HEK293 (cell line): ENCODE measurements at regions not wholly inside any gene's neighbourhood (a gene's known extent, or its start where the extent isn't known, plus 50 kb on each side); places are given as distances from the start of the nearest gene placed in this dataset.

Source experiments
- CTCF ChIA-PET: fragments of 350-600 bp; formaldehyde crosslinking; extraction: SDS; loops from one replicate; lab custom pipeline; 2021; ENCODE audit warnings: antibody characterized with exemption; lab: Yijun Ruan, JAX
- POLR2A ChIA-PET: fragments of 300-600 bp; formaldehyde crosslinking; extraction: SDS; loops from one replicate; lab custom pipeline; 2020; ENCODE audit warnings: antibody characterized with exemption, inconsistent platforms; lab: Yijun Ruan, JAX
- H3K27ac ChIP-seq: fragments of 200-500 bp; sonication (Bioruptor generic); 2 replicates; pipeline ENCODE4 v1.5.1; 2014; ENCODE audit warnings: low read depth, low read length, control low read depth, inconsistent platforms; ENCODE audit errors: extremely low read depth
- H3K36me3 ChIP-seq, 2 experiments: fragments of 200-500 bp in 1 of 2; sonication (Bioruptor generic) in 1 of 2; 1 replicate in 1 of 2; 2 replicates in 1 of 2; pipeline ENCODE4 v1.5.1; 2014 to 2017; ENCODE audit warnings: inconsistent platforms in 2 of 2, low read length in 2 of 2; ENCODE audit not compliant: control insufficient read depth in 2 of 2, insufficient read depth in 1 of 2
- H3K4me1 ChIP-seq: fragments of 200-500 bp; sonication (Bioruptor generic); 2 replicates; pipeline ENCODE4 v1.5.1; 2014; ENCODE audit warnings: mild to moderate bottlenecking, low read length, inconsistent platforms; ENCODE audit not compliant: control insufficient read depth, insufficient read depth
- H3K4me3 ChIP-seq: 2 replicates; pipeline ENCODE4 v1.5.1; 2011; ENCODE audit warnings: low read depth, mild to moderate bottlenecking, control low read depth, low read length, moderate library complexity
- H3K9me3 ChIP-seq: fragments of 200-500 bp; sonication (Bioruptor generic); 2 replicates; pipeline ENCODE4 v1.5.1; 2014; ENCODE audit warnings: low read depth, low read length, inconsistent platforms; ENCODE audit not compliant: control insufficient read depth, insufficient read depth
- BCL6B ChIP-seq: fragments of 450-650 bp; formaldehyde crosslinking; IDR thresholded peaks from 2 replicates; pipeline ENCODE4 v1.5.1; 2017; ENCODE audit warnings: missing biosample characterization, missing genetic modification characterization
- FEZF1 ChIP-seq: fragments of 450-650 bp; formaldehyde crosslinking; IDR thresholded peaks from 2 replicates; pipeline ENCODE4 v1.5.1; 2016; ENCODE audit warnings: missing biosample characterization, missing genetic modification characterization
- HOXD13 ChIP-seq: sonication (generic); formaldehyde crosslinking; IDR thresholded peaks from 2 replicates; pipeline ENCODE4 v1.8.0; 2022; ENCODE audit warnings: missing genetic modification reagents, borderline replicate concordance
- KLF16 ChIP-seq: fragments of 450-650 bp; formaldehyde crosslinking; IDR thresholded peaks from 2 replicates; pipeline ENCODE4 v1.5.1; 2017; ENCODE audit warnings: missing biosample characterization, missing genetic modification characterization
- TCF7L2 ChIP-seq: IDR thresholded peaks from 2 replicates; pipeline ENCODE4 v1.6.1; 2011; ENCODE audit warnings: low read depth, mild to moderate bottlenecking, inconsistent platforms, low read length, moderate library complexity, borderline replicate concordance
- ZBTB17 ChIP-seq: fragments of 450-650 bp; formaldehyde crosslinking; IDR thresholded peaks from 2 replicates; pipeline ENCODE4 v1.5.1; 2016; ENCODE audit warnings: missing biosample characterization, missing genetic modification characterization
- ZNF121 ChIP-seq: fragments of 450-650 bp; formaldehyde crosslinking; IDR thresholded peaks from 2 replicates; pipeline ENCODE4 v1.5.1; 2016; ENCODE audit warnings: missing biosample characterization, missing genetic modification characterization
- ZNF140 ChIP-seq: fragments of 450-650 bp; formaldehyde crosslinking; IDR thresholded peaks from 2 replicates; pipeline ENCODE4 v1.5.1; 2016; ENCODE audit warnings: missing biosample characterization, missing genetic modification characterization
- ZNF202 ChIP-seq: fragments of 450-650 bp; formaldehyde crosslinking; IDR thresholded peaks from 2 replicates; pipeline ENCODE4 v1.5.1; 2016; ENCODE audit warnings: missing biosample characterization, missing genetic modification characterization, borderline replicate concordance
- ZNF223 ChIP-seq: fragments of 450-650 bp; formaldehyde crosslinking; IDR thresholded peaks from 2 replicates; pipeline ENCODE4 v1.5.1; 2016; ENCODE audit warnings: missing biosample characterization, missing genetic modification characterization
- ZNF248 ChIP-seq: fragments of 450-650 bp; formaldehyde crosslinking; IDR thresholded peaks from 2 replicates; pipeline ENCODE4 v1.5.1; 2017; ENCODE audit warnings: missing biosample characterization, missing genetic modification characterization
- ZNF311 ChIP-seq: fragments of 450-650 bp; formaldehyde crosslinking; IDR thresholded peaks from 2 replicates; pipeline ENCODE4 v1.5.1; 2017; ENCODE audit warnings: missing biosample characterization, missing genetic modification characterization, borderline replicate concordance
- ZNF341 ChIP-seq: fragments of 450-650 bp; formaldehyde crosslinking; IDR thresholded peaks from 2 replicates; pipeline ENCODE4; 2016; ENCODE audit warnings: low read depth, missing biosample characterization, missing genetic modification characterization
- ZNF354C ChIP-seq: fragments of 450-650 bp; formaldehyde crosslinking; IDR thresholded peaks from 2 replicates; pipeline ENCODE4 v1.5.1; 2016; ENCODE audit warnings: missing biosample characterization, missing genetic modification characterization, low read depth, borderline replicate concordance
- ZNF423 ChIP-seq: fragments of 450-650 bp; formaldehyde crosslinking; IDR thresholded peaks from 2 replicates; pipeline ENCODE4 v1.5.1; 2016; ENCODE audit warnings: missing biosample characterization, missing genetic modification characterization
- ZNF449 ChIP-seq: fragments of 450-650 bp; formaldehyde crosslinking; IDR thresholded peaks from 2 replicates; pipeline ENCODE4 v1.5.1; 2017; ENCODE audit warnings: missing biosample characterization, mild to moderate bottlenecking, missing genetic modification characterization, moderate library complexity
- ZNF549 ChIP-seq: fragments of 450-650 bp; IDR thresholded peaks from 2 replicates; pipeline ENCODE4 v1.5.1; 2018; ENCODE audit warnings: missing biosample characterization, missing genetic modification characterization, mild to moderate bottlenecking, inconsistent platforms, moderate library complexity
- ZNF555 ChIP-seq: fragments of 450-650 bp; formaldehyde crosslinking; conservative IDR thresholded peaks from 2 replicates; pipeline ENCODE4 v1.5.1; 2017; ENCODE audit warnings: missing biosample characterization, mild to moderate bottlenecking, missing genetic modification characterization, inconsistent platforms
- ZNF600 ChIP-seq: fragments of 450-650 bp; formaldehyde crosslinking; IDR thresholded peaks from 2 replicates; pipeline ENCODE4 v1.5.1; 2016; ENCODE audit warnings: missing biosample characterization, missing genetic modification characterization
- ZNF677 ChIP-seq: fragments of 450-650 bp; IDR thresholded peaks from 2 replicates; pipeline ENCODE4 v1.5.0; 2018; ENCODE audit warnings: missing biosample characterization, mild to moderate bottlenecking, missing genetic modification characterization, moderate library complexity
- TF ChIP-seq, protein P1 (sequence below): fragments of 450-650 bp; formaldehyde crosslinking; IDR thresholded peaks from 2 replicates; pipeline ENCODE4 v1.5.1; 2016; ENCODE audit warnings: missing biosample characterization, missing genetic modification characterization
- TF ChIP-seq, protein P2 (sequence below): fragments of 450-650 bp; formaldehyde crosslinking; IDR thresholded peaks from 2 replicates; pipeline ENCODE4 v1.5.1; 2016; ENCODE audit warnings: missing biosample characterization, missing genetic modification characterization, low read depth
- TF ChIP-seq, protein P3 (sequence below): fragments of 450-650 bp; formaldehyde crosslinking; IDR thresholded peaks from 2 replicates; pipeline ENCODE4 v1.5.1; 2017; ENCODE audit warnings: missing biosample characterization, missing genetic modification characterization

- Histone ChIP-seq H3K4me3 (no peak overlapping the region), H3K4me1 (no peaks in the 10 kb centered on the region), H3K27ac (no peak overlapping the region), H3K9me3 (no peaks in the 10 kb centered on the region), H3K36me3 (no peaks in the 10 kb centered on the region)
- ChIA-PET CTCF (interaction anchor here (1.0 kb wide), 1 partner anchor 322 kb away, joined by 3 read pairs; no protein-coding TSS in a partner anchor), POLR2A (no interaction called here)
- no peak for TF ChIP-seq ZNF121 (tag by site-specific recombination)
- no peak for TF ChIP-seq ZNF248 (tag by site-specific recombination)
- no peak for TF ChIP-seq ZNF549 (tag by site-specific recombination)
- TF ChIP-seq FEZF1: no peak
These were observed 433.0 kb downstream of the PPARGC1A start for GRCh38 chr4:23456864-23457263.

DNA sequence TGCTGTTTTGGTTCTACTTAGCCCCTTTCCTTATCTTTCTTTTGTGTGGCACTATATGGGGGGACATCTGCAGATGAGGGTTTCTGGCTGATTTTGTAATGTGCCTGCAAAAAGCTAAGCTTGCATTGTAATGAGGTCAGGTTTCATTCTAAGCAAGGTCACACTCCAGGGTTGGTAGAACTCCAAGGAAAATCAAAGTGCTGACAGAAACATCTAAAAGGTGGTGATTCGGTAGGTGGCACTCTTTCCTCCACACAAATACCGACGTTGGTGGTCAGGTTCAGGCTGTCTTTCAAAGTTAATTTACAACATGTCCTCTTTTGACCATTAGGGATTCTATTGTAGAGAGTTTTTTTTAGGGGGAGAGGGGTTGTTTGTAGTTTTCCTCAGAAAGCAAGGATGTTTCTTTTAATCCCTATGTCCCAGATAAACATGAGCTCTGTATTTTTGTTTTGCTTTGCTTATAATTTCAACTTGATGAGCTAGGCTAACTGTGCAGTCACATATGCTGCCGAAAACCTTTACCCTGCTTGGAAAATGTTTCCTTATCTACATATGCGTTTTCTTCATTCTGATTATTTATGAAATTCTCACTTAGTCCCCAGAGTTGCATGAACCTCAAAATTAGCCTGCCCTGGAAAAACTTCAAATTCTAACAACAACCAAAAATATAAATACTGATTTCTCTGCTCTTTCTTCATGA lies 434.2 kb downstream of the PPARGC1A start:
- Histone ChIP-seq H3K36me3 (no peaks in the 10 kb centered on the region), H3K27ac (no peak overlapping the region), H3K4me1 (no peaks in the 10 kb centered on the region), H3K4me3 (no peak overlapping the region), H3K9me3 (no peaks in the 10 kb centered on the region)
- POLR2A ChIA-PET: no interaction called here
- CTCF ChIA-PET: interaction anchor here (0.6 to 1.1 kb wide), 4 partner anchors 13 to 320 kb away, joined by 3 to 7 read pairs (median 3); no protein-coding TSS in a partner anchor
- no peak for TF ChIP-seq ZNF223
- TF ChIP-seq TCF7L2: no peak
- TF ChIP-seq, protein P1, sequence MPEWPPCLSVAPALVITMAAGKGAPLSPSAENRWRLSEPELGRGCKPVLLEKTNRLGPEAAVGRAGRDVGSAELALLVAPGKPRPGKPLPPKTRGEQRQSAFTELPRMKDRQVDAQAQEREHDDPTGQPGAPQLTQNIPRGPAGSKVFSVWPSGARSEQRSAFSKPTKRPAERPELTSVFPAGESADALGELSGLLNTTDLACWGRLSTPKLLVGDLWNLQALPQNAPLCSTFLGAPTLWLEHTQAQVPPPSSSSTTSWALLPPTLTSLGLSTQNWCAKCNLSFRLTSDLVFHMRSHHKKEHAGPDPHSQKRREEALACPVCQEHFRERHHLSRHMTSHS (tag by site-specific recombination): no peak
- no peak for TF ChIP-seq ZNF600 (tag by site-specific recombination)
- TF ChIP-seq ZNF140 (tag by site-specific recombination): no peak
- TF ChIP-seq ZNF555 (tag by site-specific recombination): no peak
- TF ChIP-seq ZNF449 (tag by site-specific recombination): no peak
- TF ChIP-seq ZNF354C (tag by site-specific recombination): no peak
- TF ChIP-seq, protein P2, sequence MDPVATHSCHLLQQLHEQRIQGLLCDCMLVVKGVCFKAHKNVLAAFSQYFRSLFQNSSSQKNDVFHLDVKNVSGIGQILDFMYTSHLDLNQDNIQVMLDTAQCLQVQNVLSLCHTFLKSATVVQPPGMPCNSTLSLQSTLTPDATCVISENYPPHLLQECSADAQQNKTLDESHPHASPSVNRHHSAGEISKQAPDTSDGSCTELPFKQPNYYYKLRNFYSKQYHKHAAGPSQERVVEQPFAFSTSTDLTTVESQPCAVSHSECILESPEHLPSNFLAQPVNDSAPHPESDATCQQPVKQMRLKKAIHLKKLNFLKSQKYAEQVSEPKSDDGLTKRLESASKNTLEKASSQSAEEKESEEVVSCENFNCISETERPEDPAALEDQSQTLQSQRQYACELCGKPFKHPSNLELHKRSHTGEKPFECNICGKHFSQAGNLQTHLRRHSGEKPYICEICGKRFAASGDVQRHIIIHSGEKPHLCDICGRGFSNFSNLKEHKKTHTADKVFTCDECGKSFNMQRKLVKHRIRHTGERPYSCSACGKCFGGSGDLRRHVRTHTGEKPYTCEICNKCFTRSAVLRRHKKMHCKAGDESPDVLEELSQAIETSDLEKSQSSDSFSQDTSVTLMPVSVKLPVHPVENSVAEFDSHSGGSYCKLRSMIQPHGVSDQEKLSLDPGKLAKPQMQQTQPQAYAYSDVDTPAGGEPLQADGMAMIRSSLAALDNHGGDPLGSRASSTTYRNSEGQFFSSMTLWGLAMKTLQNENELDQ (tag by site-specific recombination): no peak
- TF ChIP-seq ZBTB17 (tag by site-specific recombination): no peak
- no peak for TF ChIP-seq ZNF341 (tag by site-specific recombination)
- TF ChIP-seq ZNF423 (tag by site-specific recombination): no peak
- TF ChIP-seq BCL6B (tag by site-specific recombination): no peak
- TF ChIP-seq, protein P3, sequence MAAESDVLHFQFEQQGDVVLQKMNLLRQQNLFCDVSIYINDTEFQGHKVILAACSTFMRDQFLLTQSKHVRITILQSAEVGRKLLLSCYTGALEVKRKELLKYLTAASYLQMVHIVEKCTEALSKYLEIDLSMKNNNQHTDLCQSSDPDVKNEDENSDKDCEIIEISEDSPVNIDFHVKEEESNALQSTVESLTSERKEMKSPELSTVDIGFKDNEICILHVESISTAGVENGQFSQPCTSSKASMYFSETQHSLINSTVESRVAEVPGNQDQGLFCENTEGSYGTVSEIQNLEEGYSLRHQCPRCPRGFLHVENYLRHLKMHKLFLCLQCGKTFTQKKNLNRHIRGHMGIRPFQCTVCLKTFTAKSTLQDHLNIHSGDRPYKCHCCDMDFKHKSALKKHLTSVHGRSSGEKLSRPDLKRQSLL: no peak
- TF ChIP-seq HOXD13 (CRISPR knock-in tag): no peak
- TF ChIP-seq ZNF311 (tag by site-specific recombination): no peak
- no peak for TF ChIP-seq KLF16
- TF ChIP-seq ZNF677 (tag by site-specific recombination): no peak
- no peak for TF ChIP-seq ZNF202 (tag by site-specific recombination)
